NCI-H510A (cell line): ENCODE measurements at regions not wholly inside any gene's neighbourhood (a gene's known extent, or its start where the extent isn't known, plus 50 kb on each side); places are given as distances from the start of the nearest gene placed in this dataset.

Source experiments
- DNase-seq: peaks from one replicate; lab custom pipeline; 2025; lab: John Stamatoyannopoulos, UW

DNA sequence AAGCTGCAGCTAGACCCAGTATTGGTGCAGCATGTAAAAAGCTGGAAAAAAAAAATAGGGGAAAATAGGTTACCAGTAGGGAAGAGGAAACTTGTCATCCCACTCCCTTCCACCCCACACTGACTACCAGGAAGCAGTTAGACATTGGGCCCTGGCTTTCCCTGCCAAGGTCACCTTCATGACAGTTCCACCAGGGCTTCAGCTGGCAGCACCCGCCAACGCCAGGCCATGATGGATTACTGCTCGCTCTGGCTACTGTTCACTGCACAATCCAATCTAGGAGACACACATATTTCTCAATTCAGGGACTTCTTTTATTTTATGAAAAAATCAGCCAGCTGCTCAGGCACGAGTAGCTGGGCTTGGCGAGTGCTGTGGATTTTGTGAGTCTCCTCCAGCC, 127.7 kb downstream of the DMRTA2 start:
- DNase-seq, result no peak

DNA sequence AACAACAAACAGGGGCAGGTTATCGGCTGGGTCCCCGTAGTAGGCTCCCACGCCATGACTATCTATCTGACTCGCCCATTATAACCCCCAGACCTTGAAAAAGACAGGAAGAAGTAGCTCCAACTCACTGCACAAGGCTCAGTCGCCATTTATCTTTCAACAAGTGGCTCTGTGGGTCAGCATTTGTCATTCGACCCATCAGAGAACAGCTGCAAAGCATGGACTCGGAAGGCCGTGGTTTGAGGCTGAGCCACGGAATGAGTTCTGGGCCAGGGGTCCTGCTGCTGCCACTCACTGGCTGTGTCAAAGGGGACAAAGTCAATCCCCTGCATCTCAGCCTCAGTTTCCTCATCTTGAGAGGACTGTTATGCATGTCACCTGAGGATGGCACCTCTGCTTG, 131.0 kb downstream of the DMRTA2 start:
- no peak for DNase-seq

DNA sequence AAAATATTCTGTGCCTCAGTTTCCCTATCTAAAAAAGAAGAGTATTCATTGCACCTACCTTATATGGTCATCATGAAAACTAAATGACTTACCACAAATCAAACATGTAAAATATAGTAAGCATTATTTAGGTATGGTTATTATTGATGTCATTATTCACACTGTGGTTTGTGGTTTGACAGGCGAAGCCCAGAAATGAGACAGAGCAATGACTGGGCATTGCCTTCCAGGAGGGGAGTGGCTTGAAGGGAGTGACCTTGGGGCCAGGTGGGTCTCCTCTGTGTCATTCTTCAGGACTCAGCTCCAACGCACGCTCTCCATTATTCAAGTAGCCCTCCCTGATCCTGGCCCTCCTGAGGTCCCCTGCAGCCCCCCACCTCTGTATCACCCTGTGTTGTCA, 133.7 kb downstream of the DMRTA2 start:
- DNase-seq, result no peak

DNA sequence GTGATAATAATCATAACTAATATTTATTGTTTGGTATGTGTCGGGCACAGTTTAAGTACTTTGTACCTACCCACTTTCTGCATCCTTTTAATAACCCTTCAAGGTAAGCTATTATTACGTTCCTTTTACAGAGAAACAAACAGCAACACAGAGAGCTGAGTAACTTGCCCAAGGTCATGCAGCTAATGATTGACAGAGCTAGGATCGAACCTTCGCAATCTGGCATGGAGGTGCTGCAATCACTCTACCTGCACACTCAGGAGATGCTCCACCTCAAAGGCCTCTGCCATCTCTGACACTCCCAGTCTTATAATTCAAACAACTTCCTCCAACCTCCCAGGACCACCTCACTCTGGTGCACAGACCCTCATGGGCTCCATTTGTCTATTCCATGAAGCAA, 137.2 kb downstream of the DMRTA2 start:
- DNase-seq, result no peak

DNA sequence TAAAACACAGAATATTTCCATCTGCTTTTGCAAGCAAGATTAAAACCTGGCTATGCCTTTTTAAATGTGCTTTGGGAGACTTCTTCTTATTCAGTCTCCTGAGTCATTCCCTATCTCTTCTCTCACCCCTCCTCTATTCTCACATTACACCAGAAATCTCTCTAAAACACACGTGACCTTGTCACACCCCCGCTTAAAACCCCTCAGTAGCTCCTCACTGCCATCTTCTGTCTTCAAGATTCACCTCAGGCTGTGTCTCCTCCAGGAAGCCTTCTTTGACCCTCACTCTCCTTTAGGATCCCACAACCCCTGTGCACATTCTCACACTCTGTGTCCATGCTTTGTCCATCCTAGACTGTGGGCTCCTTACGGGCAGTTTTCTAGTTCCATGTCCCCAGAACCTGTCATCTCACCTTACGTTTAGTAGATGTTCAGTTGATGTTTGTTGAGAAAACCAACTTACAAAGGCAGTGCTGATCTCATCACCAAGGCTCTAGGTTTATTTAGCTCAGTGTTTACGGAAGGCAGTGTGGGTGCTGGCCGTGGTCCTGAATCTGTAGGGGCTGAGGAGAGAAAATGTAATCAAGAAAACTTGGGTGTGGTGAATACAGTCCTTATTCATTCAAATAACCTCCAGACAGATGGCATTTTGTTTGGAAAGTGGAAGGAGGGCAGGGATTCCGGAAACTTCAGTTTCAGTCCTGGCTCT, 143.5 kb downstream of the DMRTA2 start:
- no peak for DNase-seq

DNA sequence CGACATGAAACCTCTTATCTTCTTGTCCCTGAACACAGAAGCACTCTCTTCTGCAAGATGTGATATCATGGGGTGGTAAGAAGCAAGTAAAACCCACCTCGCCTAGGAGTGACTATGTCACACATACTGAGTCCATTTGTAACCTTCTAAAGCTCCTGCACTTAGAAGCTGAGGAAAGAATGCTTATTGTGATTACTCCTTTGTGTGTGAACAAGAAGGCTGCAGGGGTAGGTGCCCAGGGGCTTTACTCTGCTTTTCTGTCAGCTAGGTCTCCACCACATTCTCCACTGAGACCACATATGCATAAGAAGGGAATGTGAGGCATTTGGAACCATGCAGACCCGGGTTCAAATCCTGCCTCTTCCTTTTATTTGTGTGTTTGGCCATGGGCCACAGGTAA, 144.3 kb downstream of the DMRTA2 start:
- no peak for DNase-seq

DNA sequence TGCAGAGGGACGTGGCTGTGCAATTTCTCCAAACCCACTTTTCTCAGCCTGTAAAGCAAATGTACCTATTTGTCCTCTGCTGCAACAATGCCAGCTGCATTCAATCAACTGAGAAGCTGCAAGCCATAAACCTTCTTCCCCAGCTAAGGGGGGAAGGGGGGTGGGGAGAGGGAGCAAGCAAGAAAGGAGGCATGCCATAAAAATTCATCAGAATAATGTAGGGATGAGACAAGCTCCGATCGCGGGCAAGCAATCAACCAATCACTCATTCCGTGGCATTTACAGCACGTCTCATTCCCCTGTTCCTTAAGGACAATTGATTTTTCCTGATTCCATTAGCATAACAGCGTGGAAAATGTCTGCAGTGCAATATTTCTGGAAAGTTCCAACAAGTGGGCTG, 144.8 kb downstream of the DMRTA2 start:
- no peak for DNase-seq

DNA sequence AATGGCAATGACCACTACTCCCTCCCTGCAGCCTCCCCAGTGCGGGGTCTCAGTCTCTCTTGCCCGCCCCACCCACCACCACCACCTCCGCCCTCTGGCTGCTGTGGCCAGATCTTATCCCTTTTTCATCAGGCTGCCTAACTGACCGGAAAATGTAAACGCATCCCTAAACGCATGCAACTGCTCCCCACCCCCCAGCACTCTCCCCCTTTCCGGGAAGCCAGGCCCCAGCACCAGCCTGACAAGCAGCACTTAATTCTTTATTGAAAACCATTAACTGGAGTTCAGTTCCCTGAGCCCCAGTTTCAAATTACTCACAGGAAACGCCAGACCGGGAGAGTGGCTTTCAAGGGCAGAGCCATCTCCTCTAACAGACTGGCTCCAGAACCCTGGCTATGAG, 147.7 kb downstream of the DMRTA2 start:
- DNase-seq, result peak; percentile 63

DNA sequence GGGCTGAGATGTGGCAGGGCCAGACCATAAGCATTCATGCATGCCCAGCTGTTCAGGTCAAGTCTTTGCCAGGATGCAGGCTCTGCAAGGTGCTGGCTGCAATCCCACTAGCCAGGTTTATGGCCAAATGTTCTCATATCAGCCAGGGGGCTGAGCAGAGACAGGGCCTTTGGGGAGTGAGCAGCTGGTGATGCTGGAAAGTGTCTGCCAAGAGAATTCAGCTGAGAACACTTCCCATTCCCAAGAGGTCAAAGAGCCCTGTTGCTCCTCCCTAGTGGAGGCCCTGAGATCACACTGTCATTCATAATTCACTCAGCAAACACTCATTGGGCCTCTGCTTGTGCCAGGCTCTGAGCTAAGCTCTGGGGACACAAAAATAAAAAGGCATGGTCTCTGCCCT, 150.3 kb downstream of the DMRTA2 start:
- no peak for DNase-seq

DNA sequence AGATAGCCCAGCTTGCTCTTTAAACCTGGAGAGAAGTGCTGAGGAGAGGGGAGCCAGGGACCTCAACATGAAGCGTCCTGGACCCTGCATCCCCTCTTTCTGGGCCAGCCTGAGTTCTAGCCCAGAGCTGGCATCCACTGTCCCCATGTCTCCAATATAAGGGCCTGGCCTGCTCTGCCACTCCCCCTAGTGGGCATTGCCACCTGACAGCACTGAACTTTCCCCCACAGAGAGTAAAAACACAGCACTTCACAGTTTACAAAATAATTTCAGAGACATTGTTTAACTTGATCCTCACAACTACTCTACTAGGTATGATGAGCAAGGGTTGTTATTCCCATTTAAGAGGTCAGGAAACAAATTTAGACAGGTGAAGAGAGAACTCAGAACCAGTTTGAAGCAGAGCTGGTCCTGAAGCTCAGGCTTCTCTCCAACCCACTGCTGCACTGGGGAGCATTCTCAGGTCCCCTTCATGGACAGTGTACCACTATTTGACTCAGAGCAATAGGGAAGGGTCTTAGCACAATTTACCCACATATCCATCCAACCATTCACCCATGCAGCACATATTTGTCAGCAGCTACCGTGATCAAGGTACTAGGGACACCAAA, 151.2 kb downstream of the DMRTA2 start:
- no peak for DNase-seq

DNA sequence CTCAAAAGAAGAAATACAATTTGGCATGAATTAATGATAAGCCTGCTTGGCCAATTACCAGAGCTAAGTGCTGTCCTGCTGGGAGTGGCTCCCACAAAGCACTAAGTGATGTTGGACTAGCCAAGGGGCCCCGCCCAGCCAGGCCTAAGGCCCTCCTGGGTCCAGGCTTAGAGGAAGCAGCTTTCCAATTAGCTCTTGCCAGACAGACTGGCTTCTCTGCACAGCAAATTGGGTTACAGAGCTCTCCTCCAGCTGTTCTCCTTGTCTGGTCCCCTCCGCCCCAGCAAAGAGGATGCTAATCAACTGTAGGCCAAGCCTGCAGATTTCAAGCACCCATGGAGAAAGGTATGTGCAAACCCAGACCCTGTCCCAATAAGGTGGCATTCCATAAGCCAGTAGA, 151.9 kb downstream of the DMRTA2 start:
- no peak for DNase-seq

DNA sequence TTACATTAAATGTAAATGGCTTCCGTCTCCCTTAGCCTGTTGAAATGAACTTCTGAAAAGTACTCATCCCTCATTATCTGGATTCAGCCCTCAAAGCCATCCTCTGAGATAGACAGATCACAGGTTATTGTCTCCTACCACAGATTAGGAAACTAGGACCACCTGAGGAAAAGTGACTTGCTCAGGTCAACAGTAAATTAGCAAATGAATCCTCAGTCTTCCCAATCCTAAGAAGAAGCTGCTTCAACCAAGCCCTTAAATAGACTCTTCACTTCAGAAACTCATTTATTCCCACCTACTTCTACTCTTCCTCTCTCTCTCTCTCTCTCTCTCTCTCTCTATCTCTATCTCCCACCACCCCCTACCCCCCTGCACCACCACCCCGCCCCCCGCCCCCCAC, 152.3 kb downstream of the DMRTA2 start:
- no peak for DNase-seq

DNA sequence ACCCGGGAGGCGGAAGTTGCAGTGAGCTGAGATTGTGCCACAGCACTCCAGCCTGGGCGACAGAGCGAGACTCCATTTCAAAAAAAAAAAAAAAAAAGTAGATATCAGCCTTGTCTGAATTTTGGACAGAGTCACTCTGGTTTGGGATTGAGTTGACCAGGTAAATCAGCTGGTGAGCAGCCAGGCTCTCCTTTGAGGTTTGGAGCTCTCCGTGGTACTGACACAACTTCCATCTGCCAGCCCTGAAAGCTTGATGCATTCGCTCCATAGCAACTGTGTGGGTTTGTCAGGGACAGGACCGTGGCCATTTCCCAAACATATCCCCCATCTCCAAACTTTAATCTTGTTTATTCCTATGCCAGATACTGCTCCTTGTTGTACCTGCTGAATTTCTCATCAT, 155.2 kb downstream of the DMRTA2 start:
- DNase-seq, result no peak

DNA sequence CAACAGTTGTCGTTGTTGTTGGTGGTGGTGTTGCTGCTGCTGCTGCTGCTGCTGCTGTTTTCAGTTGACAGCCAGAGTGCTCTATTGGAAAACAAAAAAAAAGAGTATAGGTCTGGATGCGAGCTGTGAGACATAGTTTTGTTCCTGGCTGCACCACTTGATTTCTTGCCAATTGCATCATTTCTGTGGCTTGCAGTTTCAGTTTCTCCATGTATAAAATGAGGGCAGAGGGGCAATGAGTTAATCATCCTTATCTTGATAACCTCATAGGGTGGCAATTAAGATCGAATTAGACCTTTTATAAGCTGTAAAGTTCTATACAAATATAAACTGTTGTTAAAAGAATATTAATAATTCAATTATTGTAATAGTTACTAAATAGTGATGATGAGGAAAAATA, 156.7 kb downstream of the DMRTA2 start:
- no peak for DNase-seq

DNA sequence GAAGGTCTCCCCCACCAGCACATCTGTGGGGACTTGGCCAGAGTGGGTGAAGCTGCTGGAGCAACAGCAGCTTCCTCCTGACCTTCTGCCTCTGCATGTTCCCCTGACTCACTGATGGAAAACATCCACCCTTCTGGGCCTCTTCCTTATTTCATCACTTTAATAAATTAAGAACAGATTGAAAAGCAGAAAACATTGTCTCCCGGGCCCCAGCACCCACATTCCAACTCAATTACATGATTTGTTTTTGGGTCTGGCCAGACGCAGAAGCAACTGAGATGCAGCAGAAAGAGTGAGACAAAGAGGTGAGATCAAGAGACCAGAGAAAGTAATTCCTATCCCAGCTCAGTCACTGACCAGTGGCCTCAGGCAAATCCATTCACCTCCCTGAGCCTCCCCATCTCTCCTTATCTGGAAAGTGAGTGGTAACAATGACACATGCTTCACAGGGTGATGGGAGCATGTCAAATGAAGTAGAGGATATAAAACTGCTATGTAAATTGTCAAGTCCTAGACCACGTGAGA, 157.1 kb downstream of the ELAVL4 start:
- DNase-seq, result no peak

DNA sequence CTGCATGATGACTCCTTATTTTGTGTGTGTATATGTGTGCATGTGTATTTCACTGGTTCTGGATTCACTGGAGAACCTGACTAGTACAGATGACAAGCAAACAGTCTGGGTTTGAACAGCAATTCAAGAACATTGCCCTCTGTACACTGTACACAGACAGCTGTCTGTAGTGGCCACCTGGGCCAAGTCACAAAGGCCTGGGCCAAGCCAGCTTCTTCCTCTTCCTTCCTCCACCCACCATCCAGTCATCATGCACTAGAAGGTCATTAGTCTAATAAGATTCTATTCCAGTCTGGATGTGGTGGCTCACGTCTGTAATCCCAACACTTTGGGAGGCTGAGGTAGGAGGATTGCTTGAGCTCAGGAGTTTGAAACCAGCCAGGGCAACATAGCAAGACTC, 155.9 kb downstream of the ELAVL4 start:
- DNase-seq, result no peak

DNA sequence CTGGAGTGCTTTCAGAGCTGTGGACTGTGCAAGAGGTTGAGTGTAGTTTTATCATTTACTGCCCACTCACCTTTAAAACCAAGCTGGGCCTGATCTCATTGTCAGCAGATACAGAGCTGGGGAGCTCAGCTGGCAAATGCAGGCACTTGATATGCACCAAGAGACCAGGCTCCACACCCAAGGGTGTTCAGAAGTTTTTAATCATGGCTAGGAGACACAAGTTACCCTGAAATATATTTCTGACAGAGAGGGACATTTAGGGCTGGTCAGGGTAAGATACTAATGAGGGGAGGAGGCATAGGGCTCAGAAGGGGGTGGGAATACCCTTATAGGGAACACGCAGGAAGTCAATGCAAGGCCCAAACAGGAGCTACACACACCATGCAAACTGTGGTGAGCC, 153.7 kb downstream of the ELAVL4 start:
- no peak for DNase-seq

DNA sequence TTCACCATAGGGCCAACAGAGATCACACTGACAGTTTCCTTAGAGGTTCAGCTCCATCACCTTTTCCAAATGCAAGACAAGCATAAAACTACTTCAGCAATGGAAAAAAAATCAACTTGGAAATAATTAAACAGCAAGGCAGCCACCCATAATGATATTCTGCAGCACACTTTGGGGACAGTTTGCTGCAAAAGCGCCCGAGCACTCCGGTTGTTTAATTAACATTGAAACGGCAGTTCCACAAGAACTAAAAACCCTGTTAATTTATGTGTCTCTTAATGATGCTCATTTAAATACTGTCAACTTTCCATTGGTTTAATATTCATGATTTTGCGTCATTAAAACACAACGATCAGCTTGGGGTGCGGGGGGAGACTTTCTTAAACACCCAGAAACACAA, 153.2 kb downstream of the ELAVL4 start:
- no peak for DNase-seq

DNA sequence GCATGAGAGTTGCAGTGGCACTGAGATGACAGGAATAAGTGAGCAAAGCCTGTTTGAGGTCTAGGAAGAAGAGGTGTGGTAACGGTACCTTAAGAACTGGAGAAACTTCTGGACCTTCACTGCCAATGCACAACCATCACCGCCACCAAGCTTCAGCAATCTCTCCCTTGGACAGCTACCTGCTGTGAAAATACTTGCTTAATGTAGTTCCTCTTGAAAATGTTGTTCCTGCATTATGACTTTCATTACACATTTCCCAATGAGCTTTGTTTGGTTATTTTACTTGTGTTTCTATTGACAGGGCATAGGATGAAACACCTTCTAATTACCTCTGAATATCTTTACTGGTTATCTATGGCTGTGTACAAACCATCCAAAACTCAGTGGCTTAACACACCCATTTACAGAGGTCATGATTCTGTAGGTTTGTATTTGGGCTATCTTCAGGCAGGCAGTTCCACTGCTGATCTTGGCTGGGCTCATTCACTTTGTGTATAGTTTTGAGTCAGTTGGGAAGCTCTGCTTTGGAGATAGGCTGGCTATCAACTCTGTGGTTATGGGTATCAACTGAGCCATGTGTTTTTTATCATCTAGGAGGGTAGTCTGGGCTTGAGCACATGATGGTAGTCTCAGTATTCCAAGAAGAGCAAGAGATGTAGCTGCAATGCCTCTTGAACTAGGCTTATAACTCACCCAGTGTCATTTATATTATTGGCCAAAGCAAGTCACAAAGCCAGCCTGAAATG, 149.4 kb downstream of the ELAVL4 start:
- DNase-seq, result no peak

DNA sequence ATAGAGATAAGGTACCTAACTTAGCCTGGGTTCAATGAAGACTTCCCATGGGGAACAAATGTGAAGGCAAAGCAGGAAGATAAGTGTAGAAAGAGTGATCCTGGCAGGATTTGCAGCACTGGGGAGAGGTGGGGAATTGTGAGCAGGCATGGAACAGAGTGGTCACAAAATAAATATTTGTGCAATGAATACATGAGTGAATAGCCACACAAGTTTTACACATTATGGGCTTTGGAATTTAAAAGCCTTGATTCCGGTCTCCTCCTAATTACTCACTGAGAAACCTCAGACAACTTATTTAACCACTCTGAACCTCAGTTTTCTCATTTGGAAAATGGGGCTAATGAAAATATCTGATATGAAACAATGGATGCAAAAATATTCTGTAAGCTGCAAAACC, 148.3 kb downstream of the ELAVL4 start:
- no peak for DNase-seq
